ENCODE measurements at regions not wholly inside any gene's neighbourhood (a gene's known extent, or its start where the extent isn't known, plus 50 kb on each side); places are given as distances from the start of the nearest gene placed in this dataset.

DNA sequence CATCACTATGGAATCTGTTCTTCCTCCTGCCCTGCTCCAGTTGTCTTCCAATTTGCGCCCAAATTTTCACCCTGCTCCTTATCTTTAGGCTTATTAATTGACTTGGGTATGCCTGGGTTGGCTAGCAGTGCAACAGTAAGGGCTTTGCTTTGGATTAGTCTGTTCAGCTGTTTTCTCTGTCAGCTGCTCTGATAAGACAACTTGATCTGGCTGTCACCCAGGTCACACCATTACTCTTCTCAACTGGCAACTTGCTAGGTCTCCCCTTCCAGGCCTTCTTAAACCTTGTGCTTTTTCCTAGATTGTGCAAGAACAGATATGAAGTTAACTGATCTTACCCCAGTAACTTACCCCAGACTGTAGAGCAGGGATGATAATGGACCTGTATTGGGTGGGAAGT lies 357.8 kb upstream of the LARGE1 start (continued):
- no peak for TF ChIP-seq ELF4 (CRISPR knock-in tag; IDR thresholded peaks at IDR 0.05; ENCODE audit: low read depth)

DNA sequence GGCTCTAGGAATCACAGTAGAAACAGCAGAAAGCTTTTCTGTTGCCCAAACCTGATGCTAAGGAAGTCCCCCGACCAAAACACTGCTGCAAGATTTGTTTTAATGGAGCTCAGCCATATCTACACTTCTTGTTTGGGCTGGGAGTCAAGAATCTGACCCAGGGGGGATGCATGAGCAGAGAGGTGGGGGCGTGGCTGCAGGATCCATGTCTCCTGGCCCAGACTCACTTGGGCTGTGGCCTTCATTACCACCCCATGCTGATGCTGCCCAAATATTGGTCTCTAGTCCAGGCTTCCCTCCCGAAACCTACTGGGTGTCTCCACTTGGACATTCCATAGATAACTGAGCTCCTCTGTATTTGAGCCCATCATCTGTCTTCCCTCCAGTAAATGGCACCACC lies 361.5 kb upstream of the LARGE1 start:
- H3K9me3 Mint-ChIP-seq: peaks cover 4% of the 10 kb centered on the region; the same call in 1 of the 2 replicates
- TF ChIP-seq, protein P1, sequence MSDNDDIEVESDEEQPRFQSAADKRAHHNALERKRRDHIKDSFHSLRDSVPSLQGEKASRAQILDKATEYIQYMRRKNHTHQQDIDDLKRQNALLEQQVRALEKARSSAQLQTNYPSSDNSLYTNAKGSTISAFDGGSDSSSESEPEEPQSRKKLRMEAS (CRISPR knock-in tag; IDR thresholded peaks at IDR 0.05): no peak
- no peak for TF ChIP-seq MXD4 (CRISPR knock-in tag; IDR thresholded peaks at IDR 0.05; ENCODE audit: borderline replicate concordance)
- TF ChIP-seq, protein P2, sequence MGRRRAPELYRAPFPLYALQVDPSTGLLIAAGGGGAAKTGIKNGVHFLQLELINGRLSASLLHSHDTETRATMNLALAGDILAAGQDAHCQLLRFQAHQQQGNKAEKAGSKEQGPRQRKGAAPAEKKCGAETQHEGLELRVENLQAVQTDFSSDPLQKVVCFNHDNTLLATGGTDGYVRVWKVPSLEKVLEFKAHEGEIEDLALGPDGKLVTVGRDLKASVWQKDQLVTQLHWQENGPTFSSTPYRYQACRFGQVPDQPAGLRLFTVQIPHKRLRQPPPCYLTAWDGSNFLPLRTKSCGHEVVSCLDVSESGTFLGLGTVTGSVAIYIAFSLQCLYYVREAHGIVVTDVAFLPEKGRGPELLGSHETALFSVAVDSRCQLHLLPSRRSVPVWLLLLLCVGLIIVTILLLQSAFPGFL (CRISPR knock-in tag; IDR thresholded peaks at IDR 0.05; ENCODE audit: borderline replicate concordance): no peak
- TF ChIP-seq, protein P3, sequence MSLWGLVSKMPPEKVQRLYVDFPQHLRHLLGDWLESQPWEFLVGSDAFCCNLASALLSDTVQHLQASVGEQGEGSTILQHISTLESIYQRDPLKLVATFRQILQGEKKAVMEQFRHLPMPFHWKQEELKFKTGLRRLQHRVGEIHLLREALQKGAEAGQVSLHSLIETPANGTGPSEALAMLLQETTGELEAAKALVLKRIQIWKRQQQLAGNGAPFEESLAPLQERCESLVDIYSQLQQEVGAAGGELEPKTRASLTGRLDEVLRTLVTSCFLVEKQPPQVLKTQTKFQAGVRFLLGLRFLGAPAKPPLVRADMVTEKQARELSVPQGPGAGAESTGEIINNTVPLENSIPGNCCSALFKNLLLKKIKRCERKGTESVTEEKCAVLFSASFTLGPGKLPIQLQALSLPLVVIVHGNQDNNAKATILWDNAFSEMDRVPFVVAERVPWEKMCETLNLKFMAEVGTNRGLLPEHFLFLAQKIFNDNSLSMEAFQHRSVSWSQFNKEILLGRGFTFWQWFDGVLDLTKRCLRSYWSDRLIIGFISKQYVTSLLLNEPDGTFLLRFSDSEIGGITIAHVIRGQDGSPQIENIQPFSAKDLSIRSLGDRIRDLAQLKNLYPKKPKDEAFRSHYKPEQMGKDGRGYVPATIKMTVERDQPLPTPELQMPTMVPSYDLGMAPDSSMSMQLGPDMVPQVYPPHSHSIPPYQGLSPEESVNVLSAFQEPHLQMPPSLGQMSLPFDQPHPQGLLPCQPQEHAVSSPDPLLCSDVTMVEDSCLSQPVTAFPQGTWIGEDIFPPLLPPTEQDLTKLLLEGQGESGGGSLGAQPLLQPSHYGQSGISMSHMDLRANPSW (CRISPR knock-in tag; conservative IDR thresholded peaks at IDR 0.05; ENCODE audit: low read depth): no peak
- peaks cover 8% of the 10 kb centered on the region for H3K27me3 Mint-ChIP-seq (ENCODE audit: low read depth)
- ChIA-PET POLR2A (no interaction called here), CTCF (no interaction called here)
- no peak overlapping the region for H3K27ac Mint-ChIP-seq
- no peaks in the 10 kb centered on the region for H3K36me3 Mint-ChIP-seq
- H3K4me3 Mint-ChIP-seq: no peak overlapping the region
- peaks cover 11% of the 10 kb centered on the region for H3K4me1 Mint-ChIP-seq
- ATAC-seq (no peak), DNase-seq (ENCODE audit: low spot score) (no peak)

DNA sequence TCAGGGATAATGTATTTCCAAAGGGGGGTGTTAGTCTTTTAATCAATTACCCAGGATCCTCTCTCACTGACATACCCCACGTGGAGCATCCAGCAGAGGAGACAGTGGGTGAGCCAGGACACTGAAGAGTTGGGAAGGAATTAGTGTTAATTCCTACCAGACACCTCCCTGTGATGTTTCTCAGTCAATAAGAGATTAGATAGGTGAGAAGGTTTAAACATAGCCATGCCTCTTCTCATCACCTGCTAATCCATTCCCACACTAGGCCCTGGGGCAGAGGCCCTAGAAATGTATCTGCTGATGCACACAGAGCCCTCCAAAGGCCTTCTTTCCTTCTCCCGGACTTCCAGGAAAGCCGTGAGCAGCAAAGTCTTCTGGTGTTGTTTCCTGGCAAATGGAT lies 363.6 kb upstream of the LARGE1 start:
- Mint-ChIP-seq H3K4me1 (peaks cover 11% of the 10 kb centered on the region), H3K27ac (no peak overlapping the region), H3K9me3 (peaks cover 8% of the 10 kb centered on the region; the same call in 1 of the 2 replicates), H3K36me3 (no peaks in the 10 kb centered on the region), H3K27me3 (ENCODE audit: low read depth) (peaks cover 8% of the 10 kb centered on the region), H3K4me3 (no peak overlapping the region)
- no peak for ATAC-seq
- DNase-seq (ENCODE audit: low spot score): no peak
- ChIA-PET POLR2A (no interaction called here), CTCF (no interaction called here)
- TF ChIP-seq, protein P4, sequence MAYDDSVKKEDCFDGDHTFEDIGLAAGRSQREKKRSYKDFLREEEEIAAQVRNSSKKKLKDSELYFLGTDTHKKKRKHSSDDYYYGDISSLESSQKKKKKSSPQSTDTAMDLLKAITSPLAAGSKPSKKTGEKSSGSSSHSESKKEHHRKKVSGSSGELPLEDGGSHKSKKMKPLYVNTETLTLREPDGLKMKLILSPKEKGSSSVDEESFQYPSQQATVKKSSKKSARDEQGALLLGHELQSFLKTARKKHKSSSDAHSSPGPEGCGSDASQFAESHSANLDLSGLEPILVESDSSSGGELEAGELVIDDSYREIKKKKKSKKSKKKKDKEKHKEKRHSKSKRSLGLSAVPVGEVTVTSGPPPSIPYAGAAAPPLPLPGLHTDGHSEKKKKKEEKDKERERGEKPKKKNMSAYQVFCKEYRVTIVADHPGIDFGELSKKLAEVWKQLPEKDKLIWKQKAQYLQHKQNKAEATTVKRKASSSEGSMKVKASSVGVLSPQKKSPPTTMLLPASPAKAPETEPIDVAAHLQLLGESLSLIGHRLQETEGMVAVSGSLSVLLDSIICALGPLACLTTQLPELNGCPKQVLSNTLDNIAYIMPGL (CRISPR knock-in tag; IDR thresholded peaks at IDR 0.05): no peak
- TF ChIP-seq RORB (CRISPR knock-in tag; IDR thresholded peaks at IDR 0.05) (no peak), HMGA2 (CRISPR knock-in tag; IDR thresholded peaks at IDR 0.05) (no peak), ZBTB21 (CRISPR knock-in tag; IDR thresholded peaks at IDR 0.05; ENCODE audit: borderline replicate concordance) (no peak), ZNF671 (CRISPR knock-in tag; IDR thresholded peaks at IDR 0.05) (no peak), SP1 (CRISPR knock-in tag; conservative IDR thresholded peaks at IDR 0.05) (no peak), FOXJ3 (CRISPR knock-in tag; IDR thresholded peaks at IDR 0.05; ENCODE audit: borderline replicate concordance) (no peak), MYBL2 (CRISPR knock-in tag; IDR thresholded peaks at IDR 0.05) (no peak), NFE2L1 (CRISPR knock-in tag; IDR thresholded peaks at IDR 0.05) (no peak), RELA (CRISPR knock-in tag; IDR thresholded peaks at IDR 0.05; ENCODE audit: borderline replicate concordance) (no peak), ZNF317 (CRISPR knock-in tag; IDR thresholded peaks at IDR 0.05; ENCODE audit: borderline replicate concordance, low read depth) (no peak)
- TF ChIP-seq, protein P1 (CRISPR knock-in tag; IDR thresholded peaks at IDR 0.05): no peak
- TF ChIP-seq, protein P5, sequence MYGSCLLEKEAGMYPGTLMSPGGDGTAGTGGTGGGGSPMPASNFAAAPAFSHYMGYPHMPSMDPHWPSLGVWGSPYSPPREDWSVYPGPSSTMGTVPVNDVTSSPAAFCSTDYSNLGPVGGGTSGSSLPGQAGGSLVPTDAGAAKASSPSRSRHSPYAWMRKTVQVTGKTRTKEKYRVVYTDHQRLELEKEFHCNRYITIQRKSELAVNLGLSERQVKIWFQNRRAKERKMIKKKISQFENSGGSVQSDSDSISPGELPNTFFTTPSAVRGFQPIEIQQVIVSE (CRISPR knock-in tag; IDR thresholded peaks at IDR 0.05; ENCODE audit: borderline replicate concordance): no peak
- TF ChIP-seq, protein P6, sequence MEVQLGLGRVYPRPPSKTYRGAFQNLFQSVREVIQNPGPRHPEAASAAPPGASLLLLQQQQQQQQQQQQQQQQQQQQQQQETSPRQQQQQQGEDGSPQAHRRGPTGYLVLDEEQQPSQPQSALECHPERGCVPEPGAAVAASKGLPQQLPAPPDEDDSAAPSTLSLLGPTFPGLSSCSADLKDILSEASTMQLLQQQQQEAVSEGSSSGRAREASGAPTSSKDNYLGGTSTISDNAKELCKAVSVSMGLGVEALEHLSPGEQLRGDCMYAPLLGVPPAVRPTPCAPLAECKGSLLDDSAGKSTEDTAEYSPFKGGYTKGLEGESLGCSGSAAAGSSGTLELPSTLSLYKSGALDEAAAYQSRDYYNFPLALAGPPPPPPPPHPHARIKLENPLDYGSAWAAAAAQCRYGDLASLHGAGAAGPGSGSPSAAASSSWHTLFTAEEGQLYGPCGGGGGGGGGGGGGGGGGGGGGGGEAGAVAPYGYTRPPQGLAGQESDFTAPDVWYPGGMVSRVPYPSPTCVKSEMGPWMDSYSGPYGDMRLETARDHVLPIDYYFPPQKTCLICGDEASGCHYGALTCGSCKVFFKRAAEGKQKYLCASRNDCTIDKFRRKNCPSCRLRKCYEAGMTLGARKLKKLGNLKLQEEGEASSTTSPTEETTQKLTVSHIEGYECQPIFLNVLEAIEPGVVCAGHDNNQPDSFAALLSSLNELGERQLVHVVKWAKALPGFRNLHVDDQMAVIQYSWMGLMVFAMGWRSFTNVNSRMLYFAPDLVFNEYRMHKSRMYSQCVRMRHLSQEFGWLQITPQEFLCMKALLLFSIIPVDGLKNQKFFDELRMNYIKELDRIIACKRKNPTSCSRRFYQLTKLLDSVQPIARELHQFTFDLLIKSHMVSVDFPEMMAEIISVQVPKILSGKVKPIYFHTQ (CRISPR knock-in tag; IDR thresholded peaks at IDR 0.05): no peak
- TF ChIP-seq, protein P7, sequence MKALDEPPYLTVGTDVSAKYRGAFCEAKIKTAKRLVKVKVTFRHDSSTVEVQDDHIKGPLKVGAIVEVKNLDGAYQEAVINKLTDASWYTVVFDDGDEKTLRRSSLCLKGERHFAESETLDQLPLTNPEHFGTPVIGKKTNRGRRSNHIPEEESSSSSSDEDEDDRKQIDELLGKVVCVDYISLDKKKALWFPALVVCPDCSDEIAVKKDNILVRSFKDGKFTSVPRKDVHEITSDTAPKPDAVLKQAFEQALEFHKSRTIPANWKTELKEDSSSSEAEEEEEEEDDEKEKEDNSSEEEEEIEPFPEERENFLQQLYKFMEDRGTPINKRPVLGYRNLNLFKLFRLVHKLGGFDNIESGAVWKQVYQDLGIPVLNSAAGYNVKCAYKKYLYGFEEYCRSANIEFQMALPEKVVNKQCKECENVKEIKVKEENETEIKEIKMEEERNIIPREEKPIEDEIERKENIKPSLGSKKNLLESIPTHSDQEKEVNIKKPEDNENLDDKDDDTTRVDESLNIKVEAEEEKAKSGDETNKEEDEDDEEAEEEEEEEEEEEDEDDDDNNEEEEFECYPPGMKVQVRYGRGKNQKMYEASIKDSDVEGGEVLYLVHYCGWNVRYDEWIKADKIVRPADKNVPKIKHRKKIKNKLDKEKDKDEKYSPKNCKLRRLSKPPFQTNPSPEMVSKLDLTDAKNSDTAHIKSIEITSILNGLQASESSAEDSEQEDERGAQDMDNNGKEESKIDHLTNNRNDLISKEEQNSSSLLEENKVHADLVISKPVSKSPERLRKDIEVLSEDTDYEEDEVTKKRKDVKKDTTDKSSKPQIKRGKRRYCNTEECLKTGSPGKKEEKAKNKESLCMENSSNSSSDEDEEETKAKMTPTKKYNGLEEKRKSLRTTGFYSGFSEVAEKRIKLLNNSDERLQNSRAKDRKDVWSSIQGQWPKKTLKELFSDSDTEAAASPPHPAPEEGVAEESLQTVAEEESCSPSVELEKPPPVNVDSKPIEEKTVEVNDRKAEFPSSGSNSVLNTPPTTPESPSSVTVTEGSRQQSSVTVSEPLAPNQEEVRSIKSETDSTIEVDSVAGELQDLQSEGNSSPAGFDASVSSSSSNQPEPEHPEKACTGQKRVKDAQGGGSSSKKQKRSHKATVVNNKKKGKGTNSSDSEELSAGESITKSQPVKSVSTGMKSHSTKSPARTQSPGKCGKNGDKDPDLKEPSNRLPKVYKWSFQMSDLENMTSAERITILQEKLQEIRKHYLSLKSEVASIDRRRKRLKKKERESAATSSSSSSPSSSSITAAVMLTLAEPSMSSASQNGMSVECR (CRISPR knock-in tag; IDR thresholded peaks at IDR 0.05; ENCODE audit: borderline replicate concordance): no peak

Measured in WTC11 (cell line).